Hematopoietic multipotent progenitor cell treated with erythropoietin and hydrocortisone succinate and interleukin-3 and kit ligand, for 8 days (in vitro differentiated cells): ENCODE measurements at regions not wholly inside any gene's neighbourhood (a gene's known extent, or its start where the extent isn't known, plus 50 kb on each side); places are given as distances from the start of the nearest gene placed in this dataset.

Experiments
- DNase-seq: peaks from one replicate; pipeline ENCODE4 v3.0.0-alpha.2; 2015

- no peak for DNase-seq
Observed at GRCh38 chr6:44614396-44614795, 226.9 kb downstream of the CDC5L start.

- DNase-seq: no peak
Observed at GRCh38 chr6:44615621-44616020, 228.1 kb downstream of the CDC5L start.

GRCh38 chr6:44617416-44617815, 229.9 kb downstream of the CDC5L start:
- DNase-seq: no peak

GRCh38 chr6:44618371-44618770, 230.9 kb downstream of the CDC5L start:
- no peak for DNase-seq

- DNase-seq: no peak
Observed at GRCh38 chr6:44620922-44621321, 233.4 kb downstream of the CDC5L start.

- DNase-seq: no peak
Observed at GRCh38 chr6:44621846-44622245, 234.3 kb downstream of the CDC5L start.

- no peak for DNase-seq
Observed at GRCh38 chr6:44622555-44622954, 235.0 kb downstream of the CDC5L start.

- DNase-seq: no peak
Observed at GRCh38 chr6:44622956-44623355, 235.4 kb downstream of the CDC5L start.

GRCh38 chr6:44624226-44624625, 236.7 kb downstream of the CDC5L start:
- DNase-seq: no peak

GRCh38 chr6:44624936-44625573, 237.5 kb downstream of the CDC5L start:
- DNase-seq: no peak

GRCh38 chr6:44625996-44626395, 238.5 kb downstream of the CDC5L start:
- DNase-seq: no peak

- no peak for DNase-seq
Observed at GRCh38 chr6:44626616-44627015, 239.1 kb downstream of the CDC5L start.

GRCh38 chr6:44627091-44627882, 239.8 kb downstream of the CDC5L start:
- DNase-seq: no peak

GRCh38 chr6:44627883-44628271, 240.4 kb downstream of the CDC5L start:
- DNase-seq: no peak

GRCh38 chr6:44628347-44628746, 240.8 kb downstream of the CDC5L start:
- no peak for DNase-seq

GRCh38 chr6:44629636-44630035, 242.1 kb downstream of the CDC5L start:
- DNase-seq: no peak

GRCh38 chr6:44630125-44631028, 242.9 kb downstream of the CDC5L start:
- peak; percentile 14 for DNase-seq

GRCh38 chr6:44631968-44632367, 244.5 kb downstream of the CDC5L start:
- DNase-seq: no peak

- no peak for DNase-seq
Observed at GRCh38 chr6:44634321-44634720, 246.8 kb downstream of the CDC5L start.

GRCh38 chr6:44635486-44635885, 248.0 kb downstream of the CDC5L start:
- no peak for DNase-seq

GRCh38 chr6:44636561-44637248, 249.2 kb downstream of the CDC5L start:
- DNase-seq: no peak

- no peak for DNase-seq
Observed at GRCh38 chr6:44641344-44642031, 254.0 kb downstream of the CDC5L start.
